GM12874 (cell line): ENCODE measurements at regions not wholly inside any gene's neighbourhood (a gene's known extent, or its start where the extent isn't known, plus 50 kb on each side); places are given as distances from the start of the nearest gene placed in this dataset.

ENCODE experiments used
- CTCF ChIP-seq: IDR thresholded peaks from 2 replicates; pipeline ENCODE4 v1.5.1; 2011; ENCODE audit warnings: low read depth, mild to moderate bottlenecking, control low read depth, low read length, moderate library complexity; ENCODE audit not compliant: insufficient read depth

GRCh38 chr10:4016214-4016740 is 231.3 kb upstream of the KLF6 start:
- TF ChIP-seq CTCF, result no peak

- TF ChIP-seq CTCF, result no peak
Observed at GRCh38 chr10:4013651-4014121, 228.7 kb upstream of the KLF6 start.

- TF ChIP-seq CTCF, result no peak
Observed at GRCh38 chr10:4012848-4013247, 227.8 kb upstream of the KLF6 start.

GRCh38 chr10:4011136-4011812 is 226.3 kb upstream of the KLF6 start:
- no peak for TF ChIP-seq CTCF

- no peak for TF ChIP-seq CTCF
Observed at GRCh38 chr10:4008676-4009382, 223.8 kb upstream of the KLF6 start.

- no peak for TF ChIP-seq CTCF
Observed at GRCh38 chr10:4007771-4008170, 222.8 kb upstream of the KLF6 start.

- TF ChIP-seq CTCF, result no peak
Observed at GRCh38 chr10:4006858-4007257, 221.8 kb upstream of the KLF6 start.
